CD4-positive, alpha-beta memory T cell (primary cell): ENCODE measurements at regions not wholly inside any gene's neighbourhood (a gene's known extent, or its start where the extent isn't known, plus 50 kb on each side); places are given as distances from the start of the nearest gene placed in this dataset.

Experiments used
- CTCF ChIA-PET: fragments of 350-600 bp; sonication (Branson Sonifier 250); formaldehyde crosslinking; loops from one replicate; lab custom pipeline; 2021; ENCODE audit warnings: inconsistent platforms; ENCODE audit not compliant: partially characterized antibody; lab: Charles Lee
- POLR2A ChIA-PET: fragments of 350-600 bp; sonication (Branson Sonifier 250); formaldehyde crosslinking; loops from one replicate; lab custom pipeline; 2021; ENCODE audit not compliant: partially characterized antibody; lab: Charles Lee
- DNase-seq, 5 donors: peaks; one replicate each; pipeline versions ENCODE4 v3.0.0 to v3.0.0-alpha.2; 2020 to 2022; ENCODE audit warnings: mixed read lengths in 1 of 5
- H3K27ac ChIP-seq: one replicate; pipeline ENCODE4 v1.7.0; 2013; ENCODE audit warnings: low read depth, low read length
- H3K27me3 ChIP-seq: 2 replicates; pipeline ENCODE4 v1.7.0; 2013; ENCODE audit warnings: mild to moderate bottlenecking, low read length, moderate library complexity; ENCODE audit not compliant: insufficient read depth
- H3K36me3 ChIP-seq: 2 replicates; pipeline ENCODE4 v1.7.0; 2013; ENCODE audit warnings: mild to moderate bottlenecking, low read length, moderate library complexity; ENCODE audit not compliant: insufficient read depth
- H3K4me1 ChIP-seq: 2 replicates; pipeline ENCODE4 v1.7.0; 2013; ENCODE audit warnings: mild to moderate bottlenecking, low read length, moderate library complexity; ENCODE audit not compliant: insufficient read depth
- H3K4me3 ChIP-seq, 2 donors: one replicate each; pipeline ENCODE4 v1.7.0; 2013; ENCODE audit warnings: low read length in 2 of 2, mild to moderate bottlenecking in 1 of 2
- H3K9me3 ChIP-seq, 2 donors: one replicate each; pipeline ENCODE4 v1.7.0; 2013; ENCODE audit warnings: low read length in 2 of 2, control low read depth in 1 of 2; ENCODE audit not compliant: control insufficient read depth in 1 of 2
- H3K27ac Mint-ChIP-seq, 7 donors: one replicate each; pipeline ENCODE4 v1.8.0; 2020 to 2021; ENCODE audit warnings: mixed read lengths in 7 of 7, mild to moderate bottlenecking in 6 of 7, inconsistent platforms in 3 of 7, moderate library complexity in 3 of 7
- H3K27me3 Mint-ChIP-seq, 2 donors: one replicate each; pipeline ENCODE4 v1.8.0; 2020 to 2021; ENCODE audit warnings: mixed read lengths in 2 of 2
- H3K36me3 Mint-ChIP-seq, 2 donors: one replicate each; pipeline ENCODE4 v1.8.0; 2020 to 2021; ENCODE audit warnings: mixed read lengths in 2 of 2, inconsistent platforms in 1 of 2, mild to moderate bottlenecking in 1 of 2
- H3K4me1 Mint-ChIP-seq, 4 donors: one replicate each; pipeline ENCODE4 v1.8.0; 2020 to 2021; ENCODE audit warnings: mixed read lengths in 4 of 4, mild to moderate bottlenecking in 1 of 4
- H3K4me3 Mint-ChIP-seq, 8 donors: one replicate each; pipeline ENCODE4 v1.8.0; 2020 to 2021; ENCODE audit warnings: mixed read lengths in 8 of 8, mild to moderate bottlenecking in 7 of 8, moderate library complexity in 6 of 8, inconsistent platforms in 3 of 8
- H3K9me3 Mint-ChIP-seq, 8 donors: one replicate each; pipeline ENCODE4 v1.8.0; 2020 to 2021; ENCODE audit warnings: mixed read lengths in 8 of 8, mild to moderate bottlenecking in 5 of 8, inconsistent platforms in 3 of 8, moderate library complexity in 1 of 8
- intact Hi-C: fragments of 100-400 bp; cut with micrococcal nuclease; formaldehyde crosslinking; loops from one replicate; pipeline ENCODE4 v1.15.1; 2023

DNA sequence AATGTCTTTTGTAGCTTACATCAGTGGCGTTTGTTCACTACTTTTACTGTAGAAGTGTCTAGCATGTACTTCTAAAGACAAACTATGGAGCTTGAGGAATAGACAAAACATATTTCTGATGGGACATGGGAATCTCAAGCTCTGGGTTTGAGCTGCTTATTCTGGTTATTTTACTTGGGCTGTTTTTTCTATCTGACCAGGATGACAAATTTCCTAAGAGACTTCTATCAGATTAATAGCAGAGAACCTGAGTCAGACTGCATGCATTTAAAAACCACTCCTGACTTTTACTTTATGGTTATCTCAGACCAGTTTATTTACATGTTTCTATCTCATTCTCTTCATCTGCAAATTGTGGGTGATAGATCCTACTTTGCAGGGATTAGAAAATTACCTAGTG, 1282.3 kb upstream of the GJE1 start:
- no peak for DNase-seq
- H3K36me3 Mint-ChIP-seq: no peaks in the 10 kb centered on the region

DNA sequence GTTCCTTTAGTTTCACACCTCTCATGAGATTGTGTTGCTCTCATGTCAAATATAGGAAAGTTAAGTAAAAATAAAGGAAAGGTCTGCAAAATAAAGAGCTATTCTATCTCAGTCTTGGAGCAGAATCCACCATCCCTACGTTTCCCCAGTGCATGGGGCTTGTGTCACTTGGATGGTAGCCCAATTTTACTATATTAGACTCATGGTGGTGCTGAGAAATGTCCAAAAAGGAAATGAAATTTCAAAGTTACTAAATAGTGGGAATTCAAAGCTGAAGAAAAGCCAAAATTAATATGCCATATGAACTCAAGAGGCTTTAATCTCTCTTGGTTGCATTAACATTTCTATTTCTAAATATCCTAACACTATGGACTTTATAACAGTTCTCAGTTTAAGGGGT, 1283.3 kb upstream of the GJE1 start:
- CTCF ChIA-PET: no interaction called here
- Histone ChIP-seq H3K9me3 (no peaks in the 10 kb centered on the region), H3K4me3 (no peak overlapping the region), H3K4me1 (no peaks in the 10 kb centered on the region), H3K27me3 (no peaks in the 10 kb centered on the region), H3K27ac (no peak overlapping the region), H3K36me3 (no peaks in the 10 kb centered on the region)
- no peak overlapping the region for H3K27ac Mint-ChIP-seq
- intact Hi-C loops: no loop called here
- no peaks in the 10 kb centered on the region for H3K36me3 Mint-ChIP-seq
- DNase-seq: no peak
- no peak overlapping the region for H3K4me3 Mint-ChIP-seq
- POLR2A ChIA-PET: no interaction called here
- H3K27me3 Mint-ChIP-seq: no peaks in the 10 kb centered on the region
- H3K9me3 Mint-ChIP-seq: peaks cover 0 to 2% (median 0%) of the 10 kb centered on the region in 8 donors
- no peaks in the 10 kb centered on the region for H3K4me1 Mint-ChIP-seq

More for the DNA sequence above, 1282.3 kb upstream of the GJE1 start:
- no peaks in the 10 kb centered on the region for H3K9me3 ChIP-seq
- H3K27ac Mint-ChIP-seq: no peak overlapping the region
- H3K27me3 Mint-ChIP-seq: no peaks in the 10 kb centered on the region
- H3K9me3 Mint-ChIP-seq: peaks cover 0 to under 1% (median 0%) of the 10 kb centered on the region in 8 donors
- H3K36me3 ChIP-seq: no peaks in the 10 kb centered on the region
- H3K4me1 Mint-ChIP-seq: no peaks in the 10 kb centered on the region
- no peak overlapping the region for H3K27ac ChIP-seq
- H3K4me3 Mint-ChIP-seq: no peak overlapping the region
- no peak overlapping the region for H3K4me3 ChIP-seq
- intact Hi-C loops: no loop called here
- CTCF ChIA-PET: no interaction called here
- H3K27me3 ChIP-seq: no peaks in the 10 kb centered on the region
- POLR2A ChIA-PET: no interaction called here
- H3K4me1 ChIP-seq: no peaks in the 10 kb centered on the region

DNA sequence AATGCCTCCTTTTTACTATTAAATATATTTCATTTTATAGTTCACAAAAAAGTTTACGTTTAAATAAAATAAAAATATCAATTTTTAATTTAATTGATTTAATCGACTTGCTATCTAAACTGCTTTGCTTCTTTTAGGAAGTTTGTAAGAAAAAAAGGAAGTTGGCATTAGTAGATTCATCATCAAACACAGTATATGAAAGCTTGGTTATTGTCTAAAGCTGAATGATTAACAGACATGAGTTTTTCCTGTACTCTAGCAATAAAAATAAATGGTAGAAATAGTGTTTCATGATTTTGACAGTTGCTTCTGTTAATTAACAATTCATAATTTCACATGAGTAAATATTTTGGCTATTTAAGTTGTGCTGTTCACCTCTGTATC, 1285.5 kb upstream of the GJE1 start:
- H3K4me3 Mint-ChIP-seq: no peak overlapping the region
- intact Hi-C loops: no loop called here

DNA sequence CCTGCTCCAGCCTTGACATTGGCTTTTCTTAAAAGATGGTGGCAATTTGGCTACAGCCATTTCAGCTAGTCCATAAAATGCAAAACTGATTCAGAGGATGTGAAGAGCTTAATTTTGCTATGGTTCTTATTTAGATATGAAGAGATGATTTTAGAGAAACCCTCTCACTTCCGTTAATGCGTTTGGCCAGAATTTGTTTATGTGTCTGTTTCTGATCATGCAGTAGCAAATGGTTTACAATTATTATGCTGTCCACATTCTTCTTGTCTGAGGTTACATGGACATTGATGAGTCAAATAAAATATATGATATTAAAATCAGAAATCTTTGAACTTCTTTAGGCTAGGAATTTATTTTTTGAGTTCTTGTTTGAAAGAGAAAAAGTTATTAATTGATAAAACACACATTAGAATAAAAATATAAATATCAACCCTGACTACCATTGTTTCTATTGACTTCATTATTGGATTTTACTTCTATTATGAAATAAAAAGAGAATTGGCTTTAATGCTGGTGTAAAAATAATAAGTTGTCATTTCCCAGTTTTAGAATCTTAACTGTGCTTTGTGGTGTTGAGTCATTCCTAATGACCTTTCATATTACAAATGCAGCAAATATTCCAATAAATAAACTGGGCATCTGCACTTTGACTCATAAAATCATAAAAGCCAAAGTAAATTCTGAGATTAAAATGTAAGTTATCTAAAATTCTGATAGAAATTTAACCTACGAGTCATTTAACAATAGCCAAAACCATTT, 1286.0 kb upstream of the GJE1 start:
- CTCF ChIA-PET: no interaction called here

More for the DNA sequence above, 1285.5 kb upstream of the GJE1 start:
- H3K27ac ChIP-seq: no peak overlapping the region
- H3K4me1 ChIP-seq: no peaks in the 10 kb centered on the region
- ChIA-PET POLR2A (no interaction called here), CTCF (no interaction called here)
- no peak overlapping the region for H3K27ac Mint-ChIP-seq
- no peaks in the 10 kb centered on the region for H3K9me3 ChIP-seq
- no peaks in the 10 kb centered on the region for H3K4me1 Mint-ChIP-seq
- no peaks in the 10 kb centered on the region for H3K36me3 ChIP-seq
- H3K27me3 ChIP-seq: no peaks in the 10 kb centered on the region
- H3K27me3 Mint-ChIP-seq: no peaks in the 10 kb centered on the region
- no peak overlapping the region for H3K4me3 ChIP-seq
- H3K9me3 Mint-ChIP-seq: peaks cover 0 to 2% (median 0%) of the 10 kb centered on the region in 8 donors
- H3K36me3 Mint-ChIP-seq: no peaks in the 10 kb centered on the region
- DNase-seq: no peak

DNA sequence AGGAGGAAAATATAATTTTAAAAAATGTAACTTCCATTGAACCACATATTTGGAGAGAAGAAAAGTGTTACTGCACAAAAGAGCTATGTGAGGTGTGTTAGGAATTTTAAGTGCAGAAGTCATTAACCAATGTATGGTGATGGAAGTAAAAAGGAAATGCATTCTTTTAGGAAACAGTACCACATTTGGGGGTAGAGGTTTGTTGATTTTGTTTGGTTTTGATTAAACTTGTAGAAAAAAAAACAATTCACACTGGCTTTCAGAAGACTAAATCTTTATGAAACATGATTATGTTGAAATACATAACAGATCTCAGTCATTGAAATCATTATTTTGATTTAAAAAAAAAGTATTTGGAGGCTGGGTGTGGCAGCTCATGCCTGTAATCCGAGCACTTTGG, 1287.0 kb upstream of the GJE1 start:
- Mint-ChIP-seq H3K36me3 (no peaks in the 10 kb centered on the region), H3K27me3 (no peaks in the 10 kb centered on the region), H3K9me3 (peaks cover 0 to 2% (median 0%) of the 10 kb centered on the region in 8 donors), H3K4me3 (no peak overlapping the region), H3K27ac (no peak overlapping the region), H3K4me1 (no peaks in the 10 kb centered on the region)
- no peak overlapping the region for H3K27ac ChIP-seq
- no peaks in the 10 kb centered on the region for H3K36me3 ChIP-seq
- no peaks in the 10 kb centered on the region for H3K9me3 ChIP-seq
- H3K27me3 ChIP-seq: no peaks in the 10 kb centered on the region
- ChIA-PET POLR2A (no interaction called here), CTCF (no interaction called here)
- no peaks in the 10 kb centered on the region for H3K4me1 ChIP-seq
- intact Hi-C loops: no loop called here
- DNase-seq: no peak
- H3K4me3 ChIP-seq: no peak overlapping the region

More for the DNA sequence above, 1286.0 kb upstream of the GJE1 start:
- no peak for DNase-seq
- Histone ChIP-seq H3K4me1 (no peaks in the 10 kb centered on the region), H3K4me3 (no peak overlapping the region), H3K9me3 (no peaks in the 10 kb centered on the region), H3K36me3 (no peaks in the 10 kb centered on the region), H3K27ac (no peak overlapping the region), H3K27me3 (no peaks in the 10 kb centered on the region)
- Mint-ChIP-seq H3K9me3 (peaks cover 0 to 2% (median 0%) of the 10 kb centered on the region in 8 donors), H3K27ac (no peak overlapping the region), H3K27me3 (no peaks in the 10 kb centered on the region), H3K4me1 (no peaks in the 10 kb centered on the region), H3K4me3 (no peak overlapping the region), H3K36me3 (no peaks in the 10 kb centered on the region)
- POLR2A ChIA-PET: no interaction called here
- intact Hi-C loops: no loop called here

DNA sequence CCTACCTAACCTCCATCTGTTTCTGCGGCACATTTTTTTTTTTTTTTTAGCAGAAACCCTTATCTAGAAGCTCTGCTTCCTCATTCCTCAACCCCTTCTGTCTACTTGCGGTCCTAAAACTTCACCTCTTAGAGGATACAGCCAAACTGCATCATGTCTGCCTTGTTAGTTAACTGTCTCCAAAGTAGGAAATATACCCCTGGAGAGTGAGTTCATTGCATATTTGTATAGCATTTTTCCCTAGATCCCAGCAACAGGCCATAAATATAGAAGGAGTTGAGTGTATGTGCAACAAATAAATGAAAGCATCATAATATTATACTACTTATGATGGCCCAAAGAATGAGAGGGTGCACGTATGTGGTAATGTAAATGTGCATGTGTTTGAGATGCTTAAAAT, 1288.6 kb upstream of the GJE1 start:
- Histone ChIP-seq H3K4me1 (no peaks in the 10 kb centered on the region), H3K27me3 (no peaks in the 10 kb centered on the region), H3K9me3 (no peaks in the 10 kb centered on the region), H3K27ac (no peak overlapping the region), H3K36me3 (no peaks in the 10 kb centered on the region), H3K4me3 (no peak overlapping the region)
- Mint-ChIP-seq H3K27ac (no peak overlapping the region), H3K27me3 (no peaks in the 10 kb centered on the region), H3K4me3 (no peak overlapping the region), H3K9me3 (peaks cover 0 to 2% (median 0%) of the 10 kb centered on the region in 8 donors), H3K4me1 (no peaks in the 10 kb centered on the region), H3K36me3 (no peaks in the 10 kb centered on the region)
- intact Hi-C loops: no loop called here
- POLR2A ChIA-PET: no interaction called here
- no peak for DNase-seq
- CTCF ChIA-PET: no interaction called here

DNA sequence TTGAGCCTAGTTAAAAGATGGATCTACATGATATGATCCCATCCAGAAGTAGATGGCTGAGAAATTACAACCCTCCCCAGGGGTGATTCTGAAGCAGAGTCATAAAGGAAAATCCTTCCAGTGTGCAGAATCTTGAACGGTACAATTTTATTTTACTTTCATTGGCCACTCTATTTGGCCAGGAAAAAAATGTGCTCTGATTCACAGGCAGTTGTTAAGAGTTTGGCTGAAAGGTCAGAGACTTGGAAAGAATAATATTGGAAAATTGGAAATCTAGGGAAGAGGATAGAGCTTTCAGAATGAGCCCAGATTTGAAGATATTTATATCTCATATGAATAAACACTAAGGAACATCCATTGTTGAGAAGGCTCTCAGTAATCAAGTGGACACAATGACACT, 1299.3 kb upstream of the GJE1 start:
- DNase-seq: no peak
- Histone ChIP-seq H3K27ac (no peak overlapping the region), H3K9me3 (no peaks in the 10 kb centered on the region), H3K36me3 (no peaks in the 10 kb centered on the region), H3K4me1 (no peaks in the 10 kb centered on the region), H3K27me3 (no peaks in the 10 kb centered on the region), H3K4me3 (no peak overlapping the region)
- H3K4me3 Mint-ChIP-seq: no peak overlapping the region
- intact Hi-C loops: no loop called here
- no peak overlapping the region for H3K27ac Mint-ChIP-seq
- peaks cover 1 to 3% of the 10 kb centered on the region in 2 donors for H3K27me3 Mint-ChIP-seq
- H3K36me3 Mint-ChIP-seq: no peaks in the 10 kb centered on the region
- ChIA-PET CTCF (no interaction called here), POLR2A (no interaction called here)
- H3K9me3 Mint-ChIP-seq: no peaks in the 10 kb centered on the region
- H3K4me1 Mint-ChIP-seq: peaks cover 0 to 1% (median 0%) of the 10 kb centered on the region in 4 donors
